ENCODE measurements at regions not wholly inside any gene's neighbourhood (a gene's known extent, or its start where the extent isn't known, plus 50 kb on each side); places are given as distances from the start of the nearest gene placed in this dataset.

DNA sequence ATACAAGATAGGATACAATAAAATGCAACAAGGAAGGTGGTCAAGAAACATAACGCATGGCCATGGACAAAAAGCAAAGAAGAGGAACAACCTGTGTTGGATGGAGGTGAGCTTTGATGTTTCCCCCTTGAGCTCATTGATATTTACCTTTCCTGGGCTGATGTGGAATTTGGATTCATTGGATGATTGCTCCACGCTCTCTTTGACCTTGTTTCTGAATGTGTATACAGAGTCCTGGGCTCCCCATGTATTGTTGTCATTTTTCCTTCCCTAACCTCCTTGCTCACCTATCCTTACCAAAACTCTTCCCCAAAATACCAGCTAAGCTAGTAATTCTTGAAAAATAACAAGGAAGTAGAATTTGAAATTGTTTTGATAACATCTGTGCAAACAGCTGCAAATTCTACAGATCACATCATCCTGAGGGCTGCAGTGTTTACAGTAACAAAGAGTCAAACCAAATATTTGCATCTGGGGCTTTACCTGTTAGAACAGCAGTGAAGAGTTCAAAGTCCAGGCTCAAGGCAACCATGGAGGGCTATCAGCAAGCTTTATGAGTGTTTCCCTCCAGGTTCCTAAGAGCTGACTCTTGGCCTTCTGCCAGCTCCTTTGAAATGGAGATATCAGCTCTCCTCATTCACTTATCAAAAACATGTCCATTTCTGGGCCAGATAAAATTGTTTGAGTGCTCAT is 214.3 kb upstream of the MARCKS start:
- no peak for DNase-seq (ENCODE audit: low spot score)

DNA sequence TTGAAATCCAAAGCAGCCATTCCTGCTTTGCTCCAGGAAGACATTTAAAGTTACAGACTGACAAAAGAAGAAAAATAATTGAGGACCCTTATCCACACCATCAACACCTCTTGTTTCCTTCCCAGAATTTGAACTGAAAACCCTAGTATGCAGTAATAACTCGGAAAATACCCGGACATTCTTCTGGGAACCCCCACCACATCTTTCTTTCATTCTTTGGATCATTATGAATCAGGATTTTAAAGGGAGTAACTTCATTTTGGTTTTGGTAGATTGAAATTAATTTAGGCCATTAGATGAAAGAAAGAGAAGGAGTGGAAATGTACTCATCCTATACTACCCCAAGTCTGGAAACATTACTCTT is 213.8 kb upstream of the MARCKS start:
- DNase-seq (ENCODE audit: low spot score): no peak

DNA sequence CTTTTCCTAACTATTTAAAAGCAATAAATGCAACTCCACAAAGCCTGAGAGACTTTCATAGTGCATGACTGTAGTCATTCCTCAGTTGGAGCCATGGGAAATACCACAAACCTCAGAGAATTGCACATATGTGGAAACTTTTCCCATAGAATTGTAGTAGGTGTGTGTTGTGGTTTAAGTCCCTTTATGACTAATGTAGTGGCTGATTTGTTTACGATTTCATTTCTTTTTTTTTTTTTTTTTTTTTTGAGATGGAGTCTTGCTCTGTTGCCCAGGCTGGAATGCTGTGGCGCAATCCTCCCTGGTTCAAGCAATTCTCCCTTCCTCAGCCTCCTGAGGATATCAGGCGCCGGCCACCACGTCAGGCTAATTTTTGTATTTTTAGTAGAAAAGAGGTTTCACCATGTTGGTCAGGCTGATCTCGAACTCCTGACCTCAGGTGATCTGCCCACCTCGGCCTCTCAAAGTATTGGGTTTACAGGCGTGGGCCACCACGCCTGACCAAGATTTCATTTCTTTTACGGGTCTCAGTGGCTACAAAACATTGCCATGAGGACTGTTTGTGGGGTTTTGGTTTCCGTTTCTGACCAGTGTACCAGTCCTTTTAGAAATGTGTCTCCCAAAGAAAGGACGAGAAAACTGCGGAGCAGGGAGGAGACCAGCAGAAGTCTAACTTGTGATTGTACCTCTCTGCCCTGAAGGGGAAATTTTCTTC is 212.1 kb upstream of the MARCKS start:
- no peak for DNase-seq (ENCODE audit: low spot score)

DNA sequence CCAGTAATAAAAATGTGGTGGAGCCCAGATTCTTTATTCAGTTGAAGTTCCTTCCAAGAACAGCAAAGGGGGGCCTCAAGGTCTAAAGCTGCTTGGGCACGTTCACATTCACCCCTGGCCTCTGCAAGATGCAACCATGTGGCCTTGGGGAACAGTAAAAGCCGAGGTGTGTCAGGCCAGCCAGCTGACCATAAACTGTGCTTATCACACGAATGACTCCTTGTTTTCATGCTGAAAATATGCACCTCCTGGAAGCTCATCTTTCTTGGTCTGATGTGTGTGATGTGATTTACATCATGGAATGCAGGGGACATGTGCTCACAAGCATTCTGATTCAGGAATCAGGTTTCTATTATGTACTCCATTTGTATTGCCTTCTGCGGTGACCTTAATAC is 211.6 kb upstream of the MARCKS start:
- no peak for DNase-seq (ENCODE audit: low spot score)

DNA sequence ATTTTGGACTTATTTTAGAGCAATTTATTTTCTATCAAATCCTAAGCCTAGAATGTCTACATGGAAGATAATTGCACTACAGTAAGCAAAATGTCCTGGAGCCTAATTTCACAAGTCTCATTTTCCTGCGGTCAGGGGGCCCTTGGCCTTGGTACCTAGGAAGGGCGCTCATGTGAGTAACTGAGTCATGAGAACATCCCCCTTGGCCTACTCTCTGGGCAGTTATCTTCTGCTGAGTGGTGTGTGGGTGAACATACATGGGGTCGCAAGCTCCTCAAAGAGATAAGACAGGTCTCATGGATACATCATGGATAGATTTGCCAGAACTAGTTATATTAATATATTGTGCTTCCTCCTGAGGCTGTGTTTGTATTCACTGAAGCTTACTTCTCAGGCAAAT is 211.2 kb upstream of the MARCKS start:
- no peak for DNase-seq (ENCODE audit: low spot score)

DNA sequence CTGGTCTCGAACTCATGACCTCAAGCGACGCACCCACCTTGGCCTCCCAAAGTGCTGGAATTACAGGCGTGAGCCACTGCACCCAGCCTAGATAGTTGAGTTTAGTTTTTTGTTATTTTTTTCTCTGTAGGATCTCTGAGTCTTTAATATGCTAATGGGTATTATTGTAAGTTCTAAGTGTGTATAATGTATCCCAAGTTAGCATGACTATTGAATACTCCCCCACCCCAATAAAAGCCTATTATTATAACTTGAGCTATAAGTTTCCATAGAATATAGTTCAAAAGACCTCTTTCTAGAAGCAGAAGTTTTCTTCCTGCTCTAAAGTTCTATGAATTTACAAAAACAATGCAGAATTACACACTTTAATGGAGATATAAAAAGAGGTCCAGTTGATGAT is 210.4 kb upstream of the MARCKS start:
- no peak for DNase-seq (ENCODE audit: low spot score)

DNA sequence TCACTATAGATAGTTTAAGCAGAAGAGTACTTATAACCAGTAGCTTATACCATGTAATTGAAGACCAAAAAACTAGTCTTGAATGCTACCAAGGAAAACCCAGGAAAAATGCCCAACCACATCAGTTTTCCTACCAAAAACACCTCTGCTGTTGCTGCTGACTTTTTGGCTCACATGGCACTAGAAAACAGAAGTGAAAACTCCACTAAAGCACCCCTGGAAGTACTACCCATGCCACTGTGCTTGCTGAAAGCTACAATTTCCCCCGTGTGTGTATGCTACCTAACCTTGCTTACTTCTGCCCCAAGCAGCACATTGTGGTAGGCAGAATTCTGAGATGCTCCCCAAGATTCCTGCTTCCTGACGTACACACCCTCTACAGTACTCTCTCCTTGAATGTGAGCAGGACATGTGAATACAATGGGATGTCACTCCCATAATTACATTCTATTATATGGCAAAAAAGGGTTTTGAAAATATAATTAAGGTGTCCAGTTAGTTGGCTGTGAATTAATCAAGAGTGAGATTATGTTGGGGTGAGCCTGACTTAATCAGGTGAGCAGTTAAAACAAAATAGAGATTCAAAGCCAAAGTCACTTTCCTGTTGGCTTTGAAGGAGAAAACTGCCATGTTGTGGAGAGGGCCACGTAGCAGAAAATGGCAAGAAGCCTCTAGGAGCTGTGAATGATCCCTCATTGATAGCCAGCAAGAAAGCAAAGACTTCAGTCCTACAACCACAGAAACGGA is 209.8 kb upstream of the MARCKS start:
- no peak for DNase-seq (ENCODE audit: low spot score)

DNA sequence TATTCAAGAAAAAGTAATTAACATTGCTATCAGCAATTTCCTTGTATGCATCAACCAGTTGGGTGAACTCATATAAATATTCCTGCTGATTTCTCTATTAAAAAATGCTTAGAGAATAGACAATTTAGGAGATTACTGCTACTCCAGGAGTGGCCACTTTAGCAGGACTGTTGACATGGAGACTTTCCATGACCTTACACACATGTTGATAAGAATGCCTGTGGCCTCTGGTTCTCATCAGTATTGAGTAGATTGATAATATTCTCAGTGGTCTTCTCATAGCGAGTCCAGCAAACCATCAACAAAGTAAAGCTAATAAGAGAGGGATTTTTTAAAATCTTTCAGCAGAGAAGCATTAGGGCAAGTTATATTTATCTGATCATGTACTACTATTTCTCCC is 208.4 kb upstream of the MARCKS start:
- DNase-seq (ENCODE audit: low spot score): no peak

DNA sequence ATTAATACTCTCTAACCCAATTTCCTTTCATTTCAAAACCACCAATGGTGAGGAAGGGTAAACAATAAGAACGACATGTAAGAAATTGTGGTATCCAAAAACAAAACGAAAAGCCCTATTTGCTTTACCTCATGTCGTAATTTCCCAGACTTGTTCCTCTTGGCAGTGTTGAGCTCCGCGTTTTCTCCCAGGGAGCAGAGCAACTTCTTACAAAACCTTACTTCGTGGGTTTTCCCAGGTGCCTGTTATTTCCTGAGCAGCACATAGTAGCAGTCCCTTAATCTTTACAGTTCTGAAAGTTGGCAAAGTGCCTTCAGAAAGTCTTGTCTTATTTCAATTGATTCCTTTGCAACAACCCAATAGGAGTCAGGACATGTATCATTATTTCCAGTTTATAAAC is 207.9 kb upstream of the MARCKS start:
- DNase-seq (ENCODE audit: low spot score): no peak

DNA sequence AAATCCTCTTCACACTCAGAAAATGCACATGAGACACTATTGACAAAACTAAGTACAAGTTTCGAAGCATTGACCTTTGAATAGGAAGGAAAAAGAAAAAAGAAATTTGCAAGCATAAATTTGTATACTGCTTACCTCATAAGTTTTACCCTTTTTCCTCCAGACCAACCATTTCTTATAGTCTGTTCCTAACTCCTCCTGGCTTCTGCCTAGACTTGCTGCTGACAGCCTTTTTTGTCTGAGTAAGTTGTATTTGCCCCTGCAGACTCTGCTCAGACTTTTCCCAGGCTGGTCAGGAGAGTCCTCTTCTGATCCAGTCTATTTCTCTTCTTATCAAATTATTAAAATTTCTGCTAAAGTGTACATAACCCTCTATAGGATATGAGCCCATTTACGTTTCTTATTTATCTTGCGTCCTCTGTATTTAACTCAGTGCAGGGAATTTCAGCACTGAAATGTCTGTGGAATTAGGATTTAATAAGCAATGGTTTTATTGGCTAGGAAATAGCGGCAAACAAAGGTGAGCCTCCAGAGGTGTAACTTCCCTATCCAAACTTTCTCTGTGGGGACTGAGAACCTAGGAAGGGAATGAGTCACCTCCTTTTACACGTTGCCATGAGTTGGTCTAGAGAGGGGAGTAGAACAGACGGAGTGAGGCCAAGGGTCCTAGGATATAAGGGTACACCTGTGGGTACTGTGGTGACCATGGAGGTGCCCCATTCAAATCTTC is 207.1 kb upstream of the MARCKS start:
- DNase-seq (ENCODE audit: low spot score): no peak

DNA sequence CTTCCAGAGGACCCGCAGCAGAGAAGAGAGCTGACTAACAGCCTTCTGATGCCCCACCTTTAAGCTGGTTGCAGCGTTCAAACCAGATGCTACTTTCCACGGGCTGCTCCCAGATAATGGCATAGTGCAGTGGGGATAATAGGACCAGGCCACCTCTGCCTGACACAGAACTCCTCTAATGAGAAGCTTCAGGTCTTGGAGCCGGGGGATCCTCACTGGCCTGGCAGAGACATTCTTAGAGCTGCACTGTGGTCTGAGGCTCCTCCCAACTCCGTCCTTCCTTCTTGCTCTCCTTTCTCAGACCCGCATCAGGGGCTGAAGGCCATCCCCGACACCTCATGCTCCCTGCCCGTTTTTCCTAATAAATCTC is 206.6 kb upstream of the MARCKS start:
- DNase-seq (ENCODE audit: low spot score): no peak

DNA sequence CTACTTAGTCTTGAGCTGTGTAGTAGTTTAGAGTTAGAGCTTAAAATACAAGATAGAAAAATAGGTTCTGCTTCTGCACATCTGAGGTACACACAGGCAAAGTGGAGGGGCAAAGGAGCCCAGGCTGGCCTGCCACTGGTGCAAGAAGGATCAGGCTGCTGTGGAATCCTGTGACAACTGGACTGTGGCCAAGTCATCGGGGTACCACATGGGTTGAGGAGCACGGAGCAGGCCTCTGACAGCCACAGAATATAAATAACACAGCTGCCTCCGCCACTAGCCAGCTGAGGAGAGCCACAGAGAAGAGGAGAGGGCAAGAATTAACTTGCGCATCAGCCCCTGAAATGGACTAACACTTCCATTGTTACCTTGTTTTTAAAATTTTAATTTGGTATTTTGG is 206.0 kb upstream of the MARCKS start:
- DNase-seq (ENCODE audit: low spot score): no peak

DNA sequence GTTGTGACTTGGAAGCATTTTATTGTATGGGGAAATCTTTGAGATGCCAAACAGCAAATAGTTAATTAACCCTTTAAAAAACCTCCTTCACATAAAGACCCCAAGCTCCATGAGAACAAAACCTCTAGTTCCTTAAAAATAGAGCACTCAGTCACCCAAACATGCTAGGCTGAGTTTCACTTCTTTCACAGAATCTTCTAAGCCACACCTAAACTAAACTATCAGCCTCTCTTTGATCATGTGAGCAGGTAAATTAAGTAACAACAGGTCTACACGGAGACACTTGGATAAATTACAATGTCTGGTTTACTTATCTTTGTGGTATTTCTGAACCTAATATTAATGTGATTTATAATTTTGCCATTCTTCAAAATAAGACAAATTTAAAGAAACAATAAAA is 205.2 kb upstream of the MARCKS start:
- no peak for DNase-seq (ENCODE audit: low spot score)

DNA sequence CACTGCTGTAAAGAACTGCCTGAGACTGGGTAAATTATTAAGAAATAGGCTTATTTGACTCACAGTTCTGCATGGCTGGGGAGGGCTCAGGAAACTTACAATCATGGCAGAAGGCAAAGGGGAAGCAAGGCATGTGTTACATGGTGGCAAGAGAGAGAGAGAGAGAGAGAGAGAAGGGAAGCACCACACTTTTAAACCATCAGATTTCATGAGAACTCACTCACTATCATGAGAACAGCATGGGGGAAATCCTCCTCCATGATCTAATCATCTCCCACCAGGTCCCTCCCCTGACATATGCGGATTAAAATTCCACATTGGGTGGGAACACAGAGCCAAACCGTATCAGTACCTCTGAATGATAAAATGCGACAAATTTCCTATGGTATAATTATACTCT is 203.9 kb upstream of the MARCKS start:
- no peak for DNase-seq (ENCODE audit: low spot score)

DNA sequence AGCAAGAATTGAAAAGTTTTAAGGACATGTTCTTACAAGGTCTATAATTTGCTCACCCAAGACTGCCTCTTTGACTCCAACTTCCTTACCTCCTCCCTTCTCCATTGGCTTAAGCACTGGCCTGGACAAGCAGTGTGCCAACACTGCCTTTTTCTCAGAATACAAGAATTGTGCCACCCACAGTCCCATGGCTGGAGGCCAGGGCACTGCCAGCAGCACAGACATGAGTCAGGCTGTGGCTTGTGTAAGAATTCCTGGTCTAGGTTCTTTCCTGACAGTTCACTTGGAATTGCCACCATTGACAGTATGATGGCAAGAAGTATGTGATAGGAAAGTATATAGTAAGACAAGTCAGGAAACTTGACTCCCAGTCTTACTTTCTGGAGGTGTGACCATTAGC is 202.7 kb upstream of the MARCKS start:
- no peak for DNase-seq (ENCODE audit: low spot score)

DNA sequence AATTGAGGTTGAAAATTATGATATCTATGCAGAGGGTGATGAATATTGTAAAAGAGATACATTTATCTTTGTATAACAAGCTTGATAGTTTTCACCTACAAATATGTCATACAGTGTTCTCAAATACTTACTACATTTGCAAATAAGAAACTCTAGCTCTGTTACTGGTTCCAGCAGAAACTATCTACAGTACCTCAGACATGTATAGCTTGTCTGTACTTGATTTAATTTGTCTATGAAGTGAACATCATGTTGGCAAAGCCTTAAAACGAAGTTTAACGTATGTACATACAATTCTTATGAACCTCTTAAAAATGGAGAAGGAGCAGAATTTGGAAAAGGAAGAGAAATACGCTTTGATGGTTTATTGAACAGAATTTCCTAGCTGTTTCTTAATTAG is 201.4 kb upstream of the MARCKS start:
- no peak for DNase-seq (ENCODE audit: low spot score)

DNA sequence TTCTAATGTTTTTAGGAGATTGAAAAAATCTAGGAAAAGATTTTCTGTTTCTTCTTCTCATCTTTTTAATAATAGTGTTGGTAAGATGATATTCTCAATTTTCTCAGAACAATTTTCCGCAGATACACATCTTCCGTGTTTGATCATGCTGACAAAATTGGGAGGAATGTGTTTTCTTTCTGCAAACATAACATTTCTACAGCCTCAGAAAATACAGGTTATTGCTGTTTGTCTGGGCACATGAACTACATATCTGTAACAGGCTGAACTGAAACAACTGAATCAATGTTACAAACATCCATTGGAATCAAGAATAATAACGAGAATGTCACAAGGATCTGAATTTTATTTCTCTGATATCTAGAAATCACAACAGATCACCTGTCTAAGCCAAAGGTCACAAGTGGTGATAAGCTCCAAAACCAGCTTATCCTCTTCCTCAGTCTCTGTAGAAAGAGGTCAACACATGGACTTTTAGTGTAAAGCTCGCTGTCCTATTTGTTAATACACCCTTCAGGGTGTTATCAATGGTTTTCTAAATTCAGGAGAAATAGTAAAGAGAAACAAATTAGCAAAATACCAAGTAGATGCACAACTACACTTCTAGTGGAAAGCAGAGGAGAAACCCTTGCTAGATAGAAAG is 197.3 kb upstream of the MARCKS start:
- no peak for DNase-seq (ENCODE audit: low spot score)

DNA sequence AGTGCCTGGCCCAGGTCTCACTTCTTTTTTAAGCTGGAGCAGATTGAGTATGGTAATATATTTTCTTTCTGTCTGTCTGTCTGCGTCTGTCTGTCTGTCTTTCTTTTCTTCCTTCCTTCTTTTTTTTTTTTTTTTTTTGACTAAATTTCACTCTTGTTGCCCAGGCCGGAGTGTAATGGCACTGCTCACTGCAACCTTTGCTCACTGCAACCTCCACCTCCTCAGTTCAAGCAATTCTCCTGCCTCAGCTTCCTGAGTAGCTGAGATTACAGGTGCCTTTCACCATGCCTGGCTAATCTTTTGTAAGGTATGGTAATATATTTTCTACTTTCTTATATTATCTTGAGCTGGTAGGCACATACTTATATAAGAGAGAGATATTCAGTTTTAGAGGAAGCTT is 196.3 kb upstream of the MARCKS start:
- no peak for DNase-seq (ENCODE audit: low spot score)

DNA sequence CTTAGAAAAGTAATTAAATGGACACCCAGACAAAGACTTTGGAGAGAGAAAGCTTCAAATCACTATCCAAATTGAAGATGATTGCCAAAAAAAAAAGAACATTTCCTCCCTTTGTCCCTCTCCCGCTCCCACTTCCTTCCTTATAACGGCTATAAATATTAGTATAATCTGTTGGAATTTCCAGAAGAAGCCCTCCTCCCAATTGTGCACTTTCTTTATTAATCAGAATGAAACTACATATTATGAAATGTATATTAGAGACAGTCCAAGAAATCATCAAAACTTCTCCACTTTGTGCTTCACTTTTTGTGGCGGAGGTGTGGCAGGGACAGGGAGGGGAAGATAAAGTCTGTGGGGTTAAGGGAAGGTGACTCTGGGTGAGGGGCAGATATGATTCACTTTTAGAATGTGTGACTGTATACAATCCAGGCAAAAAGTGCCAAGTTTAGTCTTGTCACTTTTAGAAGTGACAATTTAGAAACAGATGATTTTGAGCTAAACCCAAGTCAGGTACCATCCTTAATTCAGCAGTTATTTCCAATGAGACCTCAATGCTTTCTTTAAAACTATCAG is 195.0 kb upstream of the MARCKS start:
- DNase-seq (ENCODE audit: low spot score): no peak

DNA sequence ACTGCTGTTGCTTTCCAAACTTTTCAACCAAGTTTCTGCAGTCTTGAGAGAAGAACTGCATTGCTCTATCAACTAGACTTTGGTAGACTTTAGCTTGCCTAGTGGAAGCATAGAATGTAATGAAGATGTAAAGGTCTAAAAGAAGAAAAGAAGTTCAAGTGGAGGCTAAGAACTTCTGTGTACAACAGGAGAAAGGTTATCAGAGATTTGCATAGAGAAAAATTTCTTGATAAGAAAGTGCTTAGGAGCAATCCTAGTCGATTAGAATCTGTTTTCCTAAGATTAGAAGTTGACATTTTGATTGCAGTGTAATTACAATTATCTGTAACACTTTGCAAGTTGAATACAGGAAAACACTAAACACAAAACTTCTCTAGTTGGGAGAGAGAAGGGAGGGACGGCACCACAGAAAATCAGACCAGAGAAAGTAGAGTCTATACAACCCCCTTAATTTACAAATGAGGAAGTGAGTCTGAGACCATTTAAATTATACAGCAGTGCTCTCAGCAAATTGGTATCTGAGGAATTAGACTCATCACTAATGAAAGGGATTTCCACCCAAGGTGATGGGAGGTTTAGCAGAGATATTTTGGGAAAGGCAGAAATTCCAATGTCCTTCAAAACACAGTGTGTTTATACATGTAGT is 194.3 kb upstream of the MARCKS start:
- no peak for DNase-seq (ENCODE audit: low spot score)

DNA sequence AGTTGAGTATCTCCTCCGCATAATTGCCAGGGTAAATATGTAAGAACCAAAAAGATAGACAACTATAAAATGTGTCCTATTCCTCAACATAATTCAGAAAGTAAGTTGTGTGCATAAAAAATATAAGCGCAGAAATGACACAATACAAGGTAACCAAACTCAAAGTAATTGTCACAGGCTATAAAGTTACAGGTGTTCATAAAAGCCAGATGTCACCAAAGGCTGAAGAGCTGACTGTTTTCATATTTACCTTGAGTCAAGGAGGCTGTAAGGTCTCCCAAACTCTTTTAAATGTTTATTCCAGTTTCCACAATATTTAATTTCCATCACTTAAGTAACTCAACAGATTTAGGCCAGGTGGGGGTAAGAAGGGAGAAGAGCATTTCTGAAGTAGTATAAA is 192.2 kb upstream of the MARCKS start:
- no peak for DNase-seq (ENCODE audit: low spot score)
